ENCODE measurements at regions not wholly inside any gene's neighbourhood (a gene's known extent, or its start where the extent isn't known, plus 50 kb on each side); places are given as distances from the start of the nearest gene placed in this dataset.

DNA sequence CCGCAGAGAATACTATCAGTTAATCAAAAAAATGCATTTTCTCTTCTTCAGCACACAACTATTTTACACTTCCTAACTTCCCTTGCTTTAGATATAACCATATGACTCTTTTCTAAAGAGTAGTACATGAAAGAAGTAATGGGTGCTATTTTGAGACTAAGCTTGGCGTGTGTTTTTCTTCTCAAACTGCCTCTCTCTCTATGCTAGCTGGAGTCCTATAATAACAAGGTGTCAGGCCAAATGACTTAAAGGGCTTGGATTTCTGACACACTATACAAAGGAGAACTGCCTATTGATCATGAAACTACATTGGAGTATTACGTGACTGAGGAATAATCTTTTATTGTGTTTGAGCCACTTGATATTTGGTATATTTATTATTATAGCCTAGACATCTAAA, 1330.1 kb upstream of the SPRY2 start:
- Mint-ChIP-seq H3K36me3 (ENCODE audit: low read depth) (no peaks in the 10 kb centered on the region), H3K4me3 (no peak overlapping the region), H3K9me3 (peaks cover 5% of the 10 kb centered on the region), H3K27me3 (no peaks in the 10 kb centered on the region), H3K27ac (no peak overlapping the region), H3K4me1 (peaks cover 3% of the 10 kb centered on the region)
- POLR2A ChIA-PET: no interaction called here
- TF ChIP-seq, protein P1, sequence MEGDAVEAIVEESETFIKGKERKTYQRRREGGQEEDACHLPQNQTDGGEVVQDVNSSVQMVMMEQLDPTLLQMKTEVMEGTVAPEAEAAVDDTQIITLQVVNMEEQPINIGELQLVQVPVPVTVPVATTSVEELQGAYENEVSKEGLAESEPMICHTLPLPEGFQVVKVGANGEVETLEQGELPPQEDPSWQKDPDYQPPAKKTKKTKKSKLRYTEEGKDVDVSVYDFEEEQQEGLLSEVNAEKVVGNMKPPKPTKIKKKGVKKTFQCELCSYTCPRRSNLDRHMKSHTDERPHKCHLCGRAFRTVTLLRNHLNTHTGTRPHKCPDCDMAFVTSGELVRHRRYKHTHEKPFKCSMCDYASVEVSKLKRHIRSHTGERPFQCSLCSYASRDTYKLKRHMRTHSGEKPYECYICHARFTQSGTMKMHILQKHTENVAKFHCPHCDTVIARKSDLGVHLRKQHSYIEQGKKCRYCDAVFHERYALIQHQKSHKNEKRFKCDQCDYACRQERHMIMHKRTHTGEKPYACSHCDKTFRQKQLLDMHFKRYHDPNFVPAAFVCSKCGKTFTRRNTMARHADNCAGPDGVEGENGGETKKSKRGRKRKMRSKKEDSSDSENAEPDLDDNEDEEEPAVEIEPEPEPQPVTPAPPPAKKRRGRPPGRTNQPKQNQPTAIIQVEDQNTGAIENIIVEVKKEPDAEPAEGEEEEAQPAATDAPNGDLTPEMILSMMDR (IDR thresholded peaks at IDR 0.05): no peak
- intact Hi-C loops (cut with micrococcal nuclease): no loop called here
- DNase-seq: no peak
- no peak for ATAC-seq (ENCODE audit: low read depth)
- CTCF ChIA-PET: no interaction called here

DNA sequence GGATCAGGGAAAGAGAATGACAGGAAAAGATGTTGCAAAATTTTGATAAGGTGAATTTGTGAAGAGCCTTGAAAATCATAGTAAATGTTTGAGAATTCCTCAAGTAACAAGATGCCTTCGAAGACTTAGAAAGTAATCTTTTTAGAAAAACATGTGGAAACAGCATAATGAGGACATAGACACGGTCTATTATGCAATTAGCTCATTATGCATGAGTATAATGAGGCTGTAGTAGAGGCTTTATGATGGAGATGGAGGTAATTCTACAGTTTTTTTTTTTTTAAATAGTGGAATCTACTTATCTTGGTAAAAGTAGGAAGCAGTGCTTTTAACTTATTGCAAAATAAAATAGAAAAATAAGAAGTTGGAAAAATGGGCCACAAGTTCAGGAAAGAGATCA, 1329.1 kb upstream of the SPRY2 start:
- Mint-ChIP-seq H3K9me3 (peaks cover 5% of the 10 kb centered on the region), H3K4me1 (peaks cover 3% of the 10 kb centered on the region), H3K36me3 (ENCODE audit: low read depth) (no peaks in the 10 kb centered on the region), H3K4me3 (no peak overlapping the region), H3K27me3 (no peaks in the 10 kb centered on the region), H3K27ac (no peak overlapping the region)
- intact Hi-C loops (cut with micrococcal nuclease): no loop called here
- TF ChIP-seq, protein P1 (IDR thresholded peaks at IDR 0.05): no peak
- no peak for ATAC-seq (ENCODE audit: low read depth)
- no peak for DNase-seq
- ChIA-PET CTCF (no interaction called here), POLR2A (no interaction called here)

DNA sequence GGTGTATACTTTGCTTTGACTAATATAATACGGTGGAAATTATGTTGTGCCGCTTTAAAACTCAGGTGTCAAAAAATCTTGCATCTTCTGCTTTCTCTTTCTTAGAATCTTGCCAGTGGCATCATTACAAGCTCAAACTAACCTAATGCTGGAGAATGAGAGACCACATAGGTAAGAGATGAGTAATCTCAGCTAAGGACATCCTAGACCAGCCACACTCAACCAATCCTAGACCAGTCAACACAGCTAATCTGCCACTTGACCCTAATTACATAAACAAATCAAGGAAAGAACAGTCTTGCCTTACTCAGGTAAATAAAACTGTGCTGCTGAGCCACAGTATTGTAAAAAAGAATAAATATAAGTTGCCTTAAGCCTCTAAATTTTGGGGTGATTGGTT, 1323.9 kb upstream of the SPRY2 start:
- TF ChIP-seq, protein P1 (IDR thresholded peaks at IDR 0.05): no peak
- H3K27ac Mint-ChIP-seq: no peak overlapping the region
- DNase-seq (no peak), ATAC-seq (ENCODE audit: low read depth) (no peak)
- ChIA-PET CTCF (no interaction called here), POLR2A (no interaction called here)
- H3K36me3 Mint-ChIP-seq (ENCODE audit: low read depth): no peaks in the 10 kb centered on the region
- intact Hi-C loops (cut with micrococcal nuclease): no loop called here
- H3K9me3 Mint-ChIP-seq: peaks cover 5% of the 10 kb centered on the region
- no peak overlapping the region for H3K4me3 Mint-ChIP-seq
- no peaks in the 10 kb centered on the region for H3K27me3 Mint-ChIP-seq
- peaks cover 3% of the 10 kb centered on the region for H3K4me1 Mint-ChIP-seq

DNA sequence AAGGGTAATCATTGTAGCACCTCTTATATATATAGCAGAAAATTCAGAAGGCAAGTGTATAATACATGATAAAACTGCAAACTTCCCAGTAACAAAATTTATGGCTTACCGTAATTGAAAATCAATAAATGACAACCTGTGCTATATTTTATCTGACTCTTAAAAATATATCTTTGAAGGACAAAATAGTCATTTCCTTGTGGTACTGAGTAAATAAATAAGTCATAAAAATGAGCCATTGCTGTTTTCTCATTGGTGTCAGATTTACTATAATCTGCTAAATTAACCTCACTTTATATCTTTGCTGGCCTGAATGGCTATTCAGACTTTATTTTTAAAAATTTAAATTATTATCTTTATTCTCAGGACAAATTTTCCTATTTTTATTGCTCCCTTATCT, 1319.1 kb upstream of the SPRY2 start:
- H3K4me3 Mint-ChIP-seq: no peak overlapping the region
- peaks cover 3% of the 10 kb centered on the region for H3K9me3 Mint-ChIP-seq
- H3K4me1 Mint-ChIP-seq: no peaks in the 10 kb centered on the region
- no peaks in the 10 kb centered on the region for H3K36me3 Mint-ChIP-seq (ENCODE audit: low read depth)
- H3K27ac Mint-ChIP-seq: no peak overlapping the region
- intact Hi-C loops (cut with micrococcal nuclease): no loop called here
- DNase-seq (no peak), ATAC-seq (ENCODE audit: low read depth) (no peak)
- CTCF ChIA-PET: no interaction called here
- TF ChIP-seq, protein P1 (IDR thresholded peaks at IDR 0.05): no peak
- POLR2A ChIA-PET: no interaction called here
- no peaks in the 10 kb centered on the region for H3K27me3 Mint-ChIP-seq

DNA sequence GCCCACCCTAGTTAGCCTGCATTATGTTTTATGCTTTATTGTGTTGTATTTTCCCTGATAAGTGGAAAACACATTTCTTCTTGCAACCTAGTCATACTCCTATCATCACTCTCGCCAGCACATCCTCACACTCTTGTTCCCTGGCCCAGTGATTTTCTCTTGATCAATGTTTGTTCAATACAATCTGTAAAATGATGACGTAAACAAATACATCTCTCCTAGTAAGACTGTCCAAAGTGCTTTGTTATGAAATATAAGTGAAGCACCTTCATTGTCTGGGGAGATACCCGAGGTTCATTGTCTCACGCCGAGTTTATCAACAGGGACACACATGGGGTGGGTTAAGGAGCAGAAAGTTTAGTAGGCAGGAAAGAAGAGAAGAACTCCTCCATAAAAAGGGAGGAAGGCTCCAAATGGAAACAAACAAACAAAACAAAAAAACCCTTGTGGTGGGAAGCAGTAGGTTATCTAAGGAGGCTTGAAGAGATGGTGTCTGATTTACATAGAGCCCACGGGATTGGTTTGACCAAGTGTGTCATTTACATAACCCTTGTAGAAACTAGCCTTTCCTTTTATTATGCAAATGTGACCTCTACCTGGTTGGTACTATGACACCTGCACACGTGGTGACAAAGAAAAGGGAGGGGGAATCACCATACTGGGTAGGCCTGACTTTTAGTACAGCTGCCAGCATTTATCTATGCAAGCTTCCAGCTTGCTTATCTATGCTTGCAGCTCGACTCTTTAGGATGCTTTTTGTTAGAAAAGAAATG, 1317.9 kb upstream of the SPRY2 start:
- Mint-ChIP-seq H3K9me3 (no peaks in the 10 kb centered on the region), H3K27me3 (no peaks in the 10 kb centered on the region), H3K27ac (no peak overlapping the region), H3K4me1 (no peaks in the 10 kb centered on the region), H3K4me3 (no peak overlapping the region), H3K36me3 (ENCODE audit: low read depth) (no peaks in the 10 kb centered on the region)
- intact Hi-C loops (cut with micrococcal nuclease): no loop called here
- DNase-seq (no peak), ATAC-seq (ENCODE audit: low read depth) (no peak)
- CTCF ChIA-PET: no interaction called here
- POLR2A ChIA-PET: no interaction called here
- TF ChIP-seq, protein P1 (IDR thresholded peaks at IDR 0.05): no peak
